DND-41 (cell line): ENCODE measurements at regions not wholly inside any gene's neighbourhood (a gene's known extent, or its start where the extent isn't known, plus 50 kb on each side); places are given as distances from the start of the nearest gene placed in this dataset.
"Not testable (repeated sequence)": the region's sequence is repeated elsewhere in the genome, so short reads cannot be mapped to it uniquely, and the experiment has no call there.

ENCODE experiments used
- ATAC-seq: fragments of 200-7000 bp; cut with Tn5 transposase; 3 replicates; pipeline ENCODE4 v1.9.1; 2021; ENCODE audit warnings: low read depth; ENCODE audit not compliant: insufficient read depth
- DNase-seq: peaks from one replicate; pipeline ENCODE4 v3.0.0-alpha.2; 2020
- H2AFZ ChIP-seq: 2 replicates; pipeline ENCODE4 v1.6.0; 2012; ENCODE audit warnings: low read depth, low read length
- H3K27ac ChIP-seq: 2 replicates; pipeline ENCODE4 v1.5.1; 2012; ENCODE audit warnings: low read length, inconsistent platforms
- H3K27me3 ChIP-seq: fragments of 200-600 bp; sonication (generic); 2 replicates; pipeline ENCODE4 v1.6.0; 2012; ENCODE audit warnings: low read length, mild to moderate bottlenecking, inconsistent platforms; ENCODE audit not compliant: insufficient read depth, poor library complexity
- H3K36me3 ChIP-seq: 2 replicates; pipeline ENCODE4 v1.5.1; 2012; ENCODE audit warnings: low read length, inconsistent platforms; ENCODE audit not compliant: insufficient read depth
- H3K4me1 ChIP-seq: 2 replicates; pipeline ENCODE4 v1.5.1; 2012; ENCODE audit warnings: mild to moderate bottlenecking, low read length; ENCODE audit not compliant: insufficient read depth
- H3K4me2 ChIP-seq: 2 replicates; pipeline ENCODE4 v1.6.0; 2012; ENCODE audit warnings: mild to moderate bottlenecking, moderate library complexity, low read length, inconsistent platforms; ENCODE audit not compliant: insufficient read depth
- H3K4me3 ChIP-seq, 2 experiments: fragments of 200-600 bp in 1 of 2; shearing (Covaris generic) in 1 of 2; 2 replicates each; pipeline ENCODE4 v1.5.1; 2012 to 2016; ENCODE audit warnings: inconsistent platforms in 2 of 2, low read length in 2 of 2, mild to moderate bottlenecking in 2 of 2, low read depth in 1 of 2, moderate library complexity in 1 of 2
- H3K79me2 ChIP-seq: 2 replicates; pipeline ENCODE4 v1.6.0; 2012; ENCODE audit warnings: low read length, inconsistent platforms; ENCODE audit not compliant: insufficient read depth
- H3K9ac ChIP-seq: 2 replicates; pipeline ENCODE4 v1.6.0; 2012; ENCODE audit warnings: low read depth, mild to moderate bottlenecking, inconsistent platforms, low read length, moderate library complexity
- H3K9me3 ChIP-seq: 2 replicates; pipeline ENCODE4 v1.5.1; 2012; ENCODE audit warnings: low read length, moderate library complexity, mild to moderate bottlenecking, inconsistent platforms; ENCODE audit not compliant: insufficient read depth, severe bottlenecking
- H4K20me1 ChIP-seq: 2 replicates; pipeline ENCODE4 v1.6.0; 2012; ENCODE audit warnings: low read length; ENCODE audit not compliant: insufficient read depth
- EZH2 ChIP-seq: IDR thresholded peaks from 3 replicates; pipeline ENCODE4 v1.6.1; 2012; ENCODE audit warnings: borderline replicate concordance, low read depth, mild to moderate bottlenecking, moderate library complexity, low read length, inconsistent platforms; ENCODE audit not compliant: severe bottlenecking
- TF ChIP-seq, protein P1 (sequence below): IDR thresholded peaks from 2 replicates; pipeline ENCODE4 v1.5.1; 2012; ENCODE audit warnings: borderline replicate concordance, low read length, moderate library complexity, mild to moderate bottlenecking; ENCODE audit not compliant: poor library complexity, severe bottlenecking; ENCODE audit errors: extremely low read depth

- no peak overlapping the region for H3K9ac ChIP-seq
- H3K4me2 ChIP-seq = no peak overlapping the region
- H3K27me3 ChIP-seq = no peaks in the 10 kb centered on the region
- H3K27ac ChIP-seq = no peak overlapping the region
- DNase-seq = no peak
- no peaks in the 10 kb centered on the region for H3K4me1 ChIP-seq
- H3K9me3 ChIP-seq = no peaks in the 10 kb centered on the region
- H4K20me1 ChIP-seq = no peaks in the 10 kb centered on the region
- ATAC-seq = no peak
- H2AFZ ChIP-seq = no peak overlapping the region
- H3K4me3 ChIP-seq = no peak overlapping the region
- no peaks in the 10 kb centered on the region for H3K79me2 ChIP-seq
- TF ChIP-seq EZH2 = no peak
- TF ChIP-seq, protein P1, sequence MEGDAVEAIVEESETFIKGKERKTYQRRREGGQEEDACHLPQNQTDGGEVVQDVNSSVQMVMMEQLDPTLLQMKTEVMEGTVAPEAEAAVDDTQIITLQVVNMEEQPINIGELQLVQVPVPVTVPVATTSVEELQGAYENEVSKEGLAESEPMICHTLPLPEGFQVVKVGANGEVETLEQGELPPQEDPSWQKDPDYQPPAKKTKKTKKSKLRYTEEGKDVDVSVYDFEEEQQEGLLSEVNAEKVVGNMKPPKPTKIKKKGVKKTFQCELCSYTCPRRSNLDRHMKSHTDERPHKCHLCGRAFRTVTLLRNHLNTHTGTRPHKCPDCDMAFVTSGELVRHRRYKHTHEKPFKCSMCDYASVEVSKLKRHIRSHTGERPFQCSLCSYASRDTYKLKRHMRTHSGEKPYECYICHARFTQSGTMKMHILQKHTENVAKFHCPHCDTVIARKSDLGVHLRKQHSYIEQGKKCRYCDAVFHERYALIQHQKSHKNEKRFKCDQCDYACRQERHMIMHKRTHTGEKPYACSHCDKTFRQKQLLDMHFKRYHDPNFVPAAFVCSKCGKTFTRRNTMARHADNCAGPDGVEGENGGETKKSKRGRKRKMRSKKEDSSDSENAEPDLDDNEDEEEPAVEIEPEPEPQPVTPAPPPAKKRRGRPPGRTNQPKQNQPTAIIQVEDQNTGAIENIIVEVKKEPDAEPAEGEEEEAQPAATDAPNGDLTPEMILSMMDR = no peak
- no peaks in the 10 kb centered on the region for H3K36me3 ChIP-seq
Measured at GRCh38 chr5:25090854-25091253, 446.1 kb upstream of the CDH10 start.

DNA sequence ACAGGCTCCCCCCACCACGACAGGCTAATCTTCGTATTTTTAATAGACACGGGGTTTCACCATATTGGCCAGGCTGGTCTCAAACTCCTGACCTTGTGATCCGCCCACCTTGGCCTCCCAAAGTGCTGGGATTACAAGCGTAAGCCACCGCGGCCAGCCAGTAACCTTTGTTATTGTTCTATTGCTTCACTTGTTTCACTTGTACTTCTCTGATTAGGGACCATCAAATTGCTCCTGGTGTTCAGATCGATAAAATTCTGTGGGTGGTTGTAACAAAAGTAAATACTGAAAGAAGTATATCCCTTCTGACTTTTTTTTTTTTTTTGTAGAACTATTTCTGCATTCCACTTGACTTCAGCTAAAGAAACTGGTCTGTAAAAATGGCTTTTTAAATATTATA, 445.5 kb upstream of the CDH10 start:
- no peak for ATAC-seq
- H3K79me2 ChIP-seq = no peaks in the 10 kb centered on the region
- no peak overlapping the region for H2AFZ ChIP-seq
- no peak overlapping the region for H3K9ac ChIP-seq
- H3K36me3 ChIP-seq = no peaks in the 10 kb centered on the region
- H3K4me1 ChIP-seq = no peaks in the 10 kb centered on the region
- TF ChIP-seq EZH2 = no peak
- TF ChIP-seq, protein P1 = no peak
- H3K27ac ChIP-seq = no peak overlapping the region
- DNase-seq = no peak
- H3K27me3 ChIP-seq = no peaks in the 10 kb centered on the region
- no peak overlapping the region for H3K4me3 ChIP-seq
- H4K20me1 ChIP-seq = no peaks in the 10 kb centered on the region
- H3K4me2 ChIP-seq = no peak overlapping the region
- H3K9me3 ChIP-seq = no peaks in the 10 kb centered on the region

GRCh38 chr5:25088689-25089088, 443.9 kb upstream of the CDH10 start:
- not testable (repeated sequence) for ATAC-seq, H4K20me1 ChIP-seq, H3K4me2 ChIP-seq, H3K79me2 ChIP-seq, H3K36me3 ChIP-seq, H3K4me1 ChIP-seq, H3K4me3 ChIP-seq, H3K27ac ChIP-seq, H2AFZ ChIP-seq, H3K27me3 ChIP-seq, H3K9ac ChIP-seq, H3K9me3 ChIP-seq, DNase-seq

- H3K9me3 ChIP-seq, H3K4me1 ChIP-seq, H3K4me2 ChIP-seq, H3K27me3 ChIP-seq, H3K9ac ChIP-seq, H3K79me2 ChIP-seq, H3K36me3 ChIP-seq, H4K20me1 ChIP-seq, H3K4me3 ChIP-seq, H3K27ac ChIP-seq, DNase-seq, ATAC-seq, H2AFZ ChIP-seq: not testable (repeated sequence)
Measured at GRCh38 chr5:25083261-25083660, 438.5 kb upstream of the CDH10 start.

DNA sequence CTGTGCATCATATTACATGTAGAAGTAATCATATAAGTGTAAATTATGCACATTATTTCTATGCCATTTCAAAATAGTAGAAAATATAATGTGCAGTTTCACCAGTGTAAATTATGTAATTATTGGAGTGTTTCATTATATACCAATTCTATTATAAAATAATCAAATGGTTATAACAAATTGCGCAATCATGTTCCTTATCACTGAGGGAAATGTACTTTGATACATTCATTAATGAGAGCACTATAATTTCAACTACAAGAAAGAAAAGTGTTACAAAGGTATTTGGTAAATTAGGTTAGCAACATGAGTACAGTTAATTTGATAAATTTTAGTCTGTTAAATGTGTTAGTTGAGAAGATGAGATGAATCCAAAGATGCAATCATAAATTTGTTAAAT, 421.5 kb upstream of the CDH10 start:
- Histone ChIP-seq H2AFZ (no peak overlapping the region), H3K4me3 (no peak overlapping the region), H3K4me2 (no peak overlapping the region), H3K27ac (no peak overlapping the region), H4K20me1 (no peaks in the 10 kb centered on the region), H3K9me3 (no peaks in the 10 kb centered on the region), H3K9ac (no peak overlapping the region), H3K79me2 (no peaks in the 10 kb centered on the region), H3K27me3 (no peaks in the 10 kb centered on the region), H3K4me1 (no peaks in the 10 kb centered on the region), H3K36me3 (no peaks in the 10 kb centered on the region)
- ATAC-seq (no peak), DNase-seq (no peak)
- TF ChIP-seq EZH2 = no peak
- TF ChIP-seq, protein P1 = no peak
